Smooth muscle cell (in vitro differentiated cells): ENCODE measurements at regions not wholly inside any gene's neighbourhood (a gene's known extent, or its start where the extent isn't known, plus 50 kb on each side); places are given as distances from the start of the nearest gene placed in this dataset.

Experiments used
- DNase-seq: peaks from one replicate; lab custom pipeline; 2025; ENCODE audit not compliant: unreplicated experiment; lab: John Stamatoyannopoulos, UW
- H2AFZ ChIP-seq: fragments of 200-600 bp; sonication (generic); 2 replicates; pipeline ENCODE4 v1.6.0; 2016; ENCODE audit warnings: antibody characterized with exemption, low read depth, mild to moderate bottlenecking
- H3F3A ChIP-seq: fragments of 200-600 bp; sonication (generic); 2 replicates; pipeline ENCODE4 v1.6.0; 2017; ENCODE audit warnings: antibody characterized with exemption, low read depth
- H3K27ac ChIP-seq: fragments of 200-600 bp; sonication (generic); 2 replicates; pipeline ENCODE4 v1.5.1; 2016; ENCODE audit warnings: low read depth, mild to moderate bottlenecking
- H3K27me3 ChIP-seq: fragments of 200-600 bp; sonication (generic); 2 replicates; pipeline ENCODE4 v1.6.1; 2016; ENCODE audit warnings: low read depth, mild to moderate bottlenecking
- H3K36me3 ChIP-seq: fragments of 200-600 bp; sonication (generic); 2 replicates; pipeline ENCODE4 v1.5.1; 2016; ENCODE audit warnings: low read depth
- H3K4me1 ChIP-seq: fragments of 200-600 bp; sonication (generic); 2 replicates; pipeline ENCODE4 v1.5.1; 2016; ENCODE audit warnings: low read depth
- H3K4me2 ChIP-seq: fragments of 200-600 bp; sonication (generic); 2 replicates; pipeline ENCODE4 v1.6.0; 2016; ENCODE audit warnings: mild to moderate bottlenecking
- H3K4me3 ChIP-seq: fragments of 200-600 bp; sonication (generic); 2 replicates; pipeline ENCODE4 v1.5.1; 2016; ENCODE audit warnings: mild to moderate bottlenecking
- H3K79me2 ChIP-seq: fragments of 200-600 bp; sonication (generic); 2 replicates; pipeline ENCODE4 v1.6.0; 2016; ENCODE audit warnings: low read depth, mild to moderate bottlenecking
- H3K9ac ChIP-seq: fragments of 200-600 bp; sonication (generic); 2 replicates; pipeline ENCODE4 v1.6.0; 2016; ENCODE audit warnings: low read depth
- H3K9me3 ChIP-seq: fragments of 200-600 bp; sonication (generic); replicated peaks from 2 replicates; pipeline ENCODE4 v1.5.1; 2016; ENCODE audit warnings: low read depth
- H4K20me1 ChIP-seq: fragments of 200-600 bp; sonication (generic); 2 replicates; pipeline ENCODE4 v1.6.0; 2016; ENCODE audit warnings: low read depth
- CTCF ChIP-seq: fragments of 200-600 bp; sonication (generic); IDR thresholded peaks from 2 replicates; pipeline ENCODE4 v1.5.1; 2017; ENCODE audit warnings: borderline replicate concordance, mild to moderate bottlenecking, antibody characterized with exemption; ENCODE audit not compliant: insufficient read depth, poor library complexity, severe bottlenecking
- WGBS: methylation state at CpG from one replicate; pipeline ENCODE4 v1.1.7; 2016; ENCODE audit warnings: low lambda C conversion rate; 5-methylcytosine and 5-hydroxymethylcytosine counted together

GRCh38 chr4:132015321-132015720 is 1133.8 kb upstream of the PCDH10 start:
- Histone ChIP-seq H3K4me1 (no peaks in the 10 kb centered on the region), H3K9ac (no peak overlapping the region), H3K27me3 (no peaks in the 10 kb centered on the region), H3F3A (no peaks in the 10 kb centered on the region), H3K36me3 (no peaks in the 10 kb centered on the region), H3K9me3 (no peaks in the 10 kb centered on the region), H3K27ac (no peak overlapping the region), H3K4me2 (no peak overlapping the region), H3K4me3 (no peak overlapping the region), H4K20me1 (no peaks in the 10 kb centered on the region), H3K79me2 (no peaks in the 10 kb centered on the region), H2AFZ (no peak overlapping the region)
- no peak for DNase-seq
- no peak for TF ChIP-seq CTCF

- Histone ChIP-seq H3K9ac (no peak overlapping the region), H3K4me2 (no peak overlapping the region), H2AFZ (no peak overlapping the region), H3K79me2 (no peaks in the 10 kb centered on the region), H3F3A (no peaks in the 10 kb centered on the region), H3K4me1 (no peaks in the 10 kb centered on the region), H3K27me3 (no peaks in the 10 kb centered on the region), H3K27ac (no peak overlapping the region), H3K9me3 (no peaks in the 10 kb centered on the region), H3K4me3 (no peak overlapping the region), H4K20me1 (no peaks in the 10 kb centered on the region), H3K36me3 (no peaks in the 10 kb centered on the region)
- WGBS: 88% methylated on average over 2 of the region's 2 CpGs
- no peak for DNase-seq
- no peak for TF ChIP-seq CTCF
Observed at GRCh38 chr4:132016703-132017350, 1132.3 kb upstream of the PCDH10 start.

DNA sequence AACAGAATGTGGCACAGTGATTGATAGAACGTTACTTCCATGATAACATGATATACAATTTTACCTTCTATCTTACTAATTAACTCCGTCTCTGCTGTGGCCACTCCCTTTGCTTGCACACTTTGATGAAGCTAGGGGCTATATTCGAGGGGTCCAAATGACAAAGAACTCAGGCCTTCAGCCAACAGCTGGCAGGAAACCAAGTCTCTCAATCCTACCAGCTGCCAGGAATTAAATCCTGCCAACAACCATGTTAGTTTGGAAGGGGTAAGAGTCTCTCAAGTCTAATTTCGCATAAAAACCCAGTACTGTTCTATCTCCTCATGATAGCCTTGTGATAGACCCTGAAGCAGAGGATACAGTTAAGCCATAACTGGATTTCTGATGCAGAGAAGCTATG is 1122.9 kb upstream of the PCDH10 start:
- H3K9ac ChIP-seq: no peak overlapping the region
- WGBS: 78% methylated on average over 4 of the region's 4 CpGs
- H3K4me3 ChIP-seq: no peak overlapping the region
- H4K20me1 ChIP-seq: no peaks in the 10 kb centered on the region
- TF ChIP-seq CTCF: no peak
- H3K27me3 ChIP-seq: no peaks in the 10 kb centered on the region
- no peaks in the 10 kb centered on the region for H3K79me2 ChIP-seq
- H3K9me3 ChIP-seq: no peaks in the 10 kb centered on the region
- H3K27ac ChIP-seq: no peak overlapping the region
- H3K36me3 ChIP-seq: no peaks in the 10 kb centered on the region
- no peaks in the 10 kb centered on the region for H3F3A ChIP-seq
- no peaks in the 10 kb centered on the region for H3K4me1 ChIP-seq
- no peak overlapping the region for H3K4me2 ChIP-seq
- no peak overlapping the region for H2AFZ ChIP-seq
- DNase-seq: no peak

GRCh38 chr4:132026816-132027215 is 1122.3 kb upstream of the PCDH10 start:
- WGBS: 87% methylated on average over 4 of the region's 4 CpGs
- no peak overlapping the region for H3K27ac ChIP-seq
- H3K9ac ChIP-seq: no peak overlapping the region
- H3K36me3 ChIP-seq: no peaks in the 10 kb centered on the region
- no peaks in the 10 kb centered on the region for H3K4me1 ChIP-seq
- no peaks in the 10 kb centered on the region for H3K79me2 ChIP-seq
- no peak overlapping the region for H3K4me2 ChIP-seq
- H3F3A ChIP-seq: no peaks in the 10 kb centered on the region
- TF ChIP-seq CTCF: no peak
- DNase-seq: no peak
- H3K9me3 ChIP-seq: no peaks in the 10 kb centered on the region
- H3K4me3 ChIP-seq: no peak overlapping the region
- H2AFZ ChIP-seq: peak overlapping the region; percentile 55
- H3K27me3 ChIP-seq: no peaks in the 10 kb centered on the region
- H4K20me1 ChIP-seq: no peaks in the 10 kb centered on the region
